Endothelial cell of umbilical vein (primary cell): ENCODE measurements at regions not wholly inside any gene's neighbourhood (a gene's known extent, or its start where the extent isn't known, plus 50 kb on each side); places are given as distances from the start of the nearest gene placed in this dataset.

Experiments used
- BruUV-seq: library from RNA; stranded (reverse); fragments of 400-500 nt; replicated peaks from 2 replicates; lab custom pipeline; 2021; lab: Mats Ljungman, UMichigan
- CTCF ChIA-PET: fragments of 300-600, 350-600 bp; sonication (Branson Sonifier 250); formaldehyde crosslinking; loops from one replicate; lab custom pipeline; 2021; ENCODE audit warnings: antibody characterized with exemption, inconsistent platforms; lab: Charles Lee
- POLR2A ChIA-PET: fragments of 300-600, 350-600 bp; sonication (Branson Sonifier 250); formaldehyde crosslinking; loops from one replicate; lab custom pipeline; 2021; ENCODE audit warnings: antibody characterized with exemption, inconsistent platforms; lab: Charles Lee
- DNase-seq: peaks from one replicate; pipeline ENCODE4 v3.0.0-alpha.2; 2011; ENCODE audit warnings: low read depth, low spot score
- FAIRE-seq: peaks from 2 replicates; lab custom pipeline; 2011; peaks lifted over from hg19 to GRCh38; lab: Jason Lieb, UNC
- H2AFZ ChIP-seq: 2 replicates; pipeline ENCODE4 v1.6.0; 2012; ENCODE audit warnings: low read depth, low read length, control low read depth, inconsistent platforms
- H3K27ac ChIP-seq: 2 replicates; pipeline ENCODE4 v1.5.1; 2011; ENCODE audit warnings: low read depth, mild to moderate bottlenecking, control low read depth, low read length, moderate library complexity; ENCODE audit not compliant: insufficient read depth
- H3K27me3 ChIP-seq, 2 experiments: 2 replicates each; pipeline versions ENCODE4 v1.6.0 to v1.6.1; 2011; ENCODE audit warnings: low read length in 2 of 2, mixed read lengths in 1 of 2; ENCODE audit not compliant: control insufficient read depth in 2 of 2, insufficient read depth in 2 of 2
- H3K36me3 ChIP-seq, 2 experiments: 2 replicates in 1 of 2; 3 replicates in 1 of 2; pipeline ENCODE4 v1.5.1; 2011; ENCODE audit warnings: low read length in 2 of 2, mild to moderate bottlenecking in 1 of 2, moderate library complexity in 1 of 2; ENCODE audit not compliant: control insufficient read depth in 2 of 2, insufficient read depth in 2 of 2; ENCODE audit errors: extremely low read depth in 1 of 2
- H3K4me1 ChIP-seq: 3 replicates; pipeline ENCODE4 v1.5.1; 2011; ENCODE audit warnings: mild to moderate bottlenecking, low read length; ENCODE audit not compliant: control insufficient read depth, insufficient read depth; ENCODE audit errors: extremely low read depth
- H3K4me2 ChIP-seq: 2 replicates; pipeline ENCODE4 v1.6.1; 2011; ENCODE audit warnings: low read length, control low read depth, mixed read lengths; ENCODE audit not compliant: insufficient read depth
- H3K4me3 ChIP-seq, 3 experiments: fragments of 200-600 bp in 1 of 3; sonication (generic), shearing (Covaris generic) in 1 of 3; replicated peaks in 1 of 3; 2 replicates each; pipeline ENCODE4 v1.5.1; 2011 to 2016; ENCODE audit warnings: control low read depth in 3 of 3, low read length in 3 of 3, mild to moderate bottlenecking in 2 of 3, inconsistent platforms in 1 of 3, low read depth in 1 of 3, moderate library complexity in 1 of 3; ENCODE audit not compliant: insufficient read depth in 1 of 3
- H3K79me2 ChIP-seq: 2 replicates; pipeline ENCODE4 v1.6.0; 2012; ENCODE audit warnings: low read length, inconsistent platforms; ENCODE audit not compliant: control insufficient read depth, insufficient read depth
- H3K9ac ChIP-seq: replicated peaks from 2 replicates; pipeline ENCODE3; 2011; ENCODE audit warnings: low read length, control low read depth; ENCODE audit not compliant: insufficient read depth; ENCODE audit errors: extremely low read depth
- H3K9me1 ChIP-seq: replicated peaks from 3 replicates; pipeline ENCODE4 v1.6.0; 2011; ENCODE audit warnings: mild to moderate bottlenecking, low read length; ENCODE audit not compliant: control insufficient read depth, insufficient read depth; ENCODE audit errors: extremely low read depth
- H3K9me3 ChIP-seq: replicated peaks from 2 replicates; pipeline ENCODE4 v1.5.1; 2012; ENCODE audit warnings: low read length, inconsistent platforms; ENCODE audit not compliant: control insufficient read depth, insufficient read depth
- H4K20me1 ChIP-seq: replicated peaks from 2 replicates; pipeline ENCODE3; 2011; ENCODE audit warnings: mild to moderate bottlenecking, low read length; ENCODE audit not compliant: control insufficient read depth, insufficient read depth; ENCODE audit errors: extremely low read depth
- FOS ChIP-seq: IDR thresholded peaks from 2 replicates; pipeline ENCODE4 v1.6.1; 2011; ENCODE audit warnings: mild to moderate bottlenecking, low read length, moderate library complexity, borderline replicate concordance; ENCODE audit not compliant: insufficient read depth
- JUN ChIP-seq: IDR thresholded peaks from 2 replicates; pipeline ENCODE4 v1.6.1; 2011; ENCODE audit warnings: borderline replicate concordance, low read depth; ENCODE audit not compliant: insufficient read length, insufficient read depth
- MYC ChIP-seq: IDR thresholded peaks from one replicate; pipeline ENCODE4 v1.6.1; 2011; ENCODE audit warnings: mild to moderate bottlenecking, low read depth, low read length
- POLR2AphosphoS5 ChIP-seq: IDR thresholded peaks from 2 replicates; pipeline ENCODE4 v1.6.1; 2012; ENCODE audit warnings: low read depth, mild to moderate bottlenecking, control low read depth, low read length, moderate library complexity; ENCODE audit not compliant: insufficient read depth
- dilution Hi-C: fragments of 300-500 bp; cut with MboI; formaldehyde crosslinking; loops from one replicate; pipeline ENCODE4 v1.15.0; 2019; ENCODE audit warnings: low sequenced_read_pairs; ENCODE audit not compliant: extremely low pct_ligation_motif_present
- intact Hi-C: fragments of 100-400 bp; cut with micrococcal nuclease; formaldehyde crosslinking; loops from one replicate; pipeline ENCODE4 v1.10.0; 2022

DNA sequence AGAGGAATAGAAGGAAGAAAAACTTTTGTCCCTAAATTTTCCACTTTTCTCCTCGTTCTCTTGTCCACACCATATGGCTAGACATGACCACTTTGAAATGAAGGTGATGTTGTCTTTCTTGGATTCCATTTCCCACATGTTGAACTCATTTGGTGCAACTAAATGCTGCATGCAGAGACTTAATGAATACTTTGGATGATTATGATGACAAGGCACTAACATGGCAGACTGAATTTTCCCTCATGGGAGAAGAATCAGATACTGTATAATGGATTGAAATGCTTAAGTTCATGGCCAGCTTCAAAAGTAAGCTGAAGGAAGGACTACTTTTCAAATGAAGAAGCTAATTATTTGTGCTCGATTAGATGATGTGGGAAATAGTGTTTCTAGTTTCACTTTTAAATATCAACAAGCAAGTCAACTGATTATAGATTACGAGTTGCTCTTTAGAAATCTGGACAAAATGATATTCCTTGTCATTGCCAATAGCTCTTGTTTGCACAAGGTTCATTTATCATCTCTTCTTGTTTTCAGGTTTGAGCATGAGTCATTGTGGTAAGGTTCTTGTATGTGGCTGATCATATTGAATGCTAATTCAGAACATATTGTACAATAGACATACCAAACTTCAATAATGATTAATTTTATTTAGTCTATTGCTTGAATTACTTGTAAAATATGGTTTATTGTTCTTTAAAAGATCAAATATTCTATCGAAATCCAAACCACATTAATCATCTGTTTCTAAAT, 501.3 kb upstream of the FTMT start:
- TF ChIP-seq FOS (peak; percentile 25), POLR2AphosphoS5 (no peak)
- Histone ChIP-seq H3K27me3 (no peaks in the 10 kb centered on the region), H2AFZ (no peak overlapping the region), H3K9me3 (no peaks in the 10 kb centered on the region), H3K4me3 (no peak overlapping the region), H3K9me1 (no peaks in the 10 kb centered on the region), H4K20me1 (no peaks in the 10 kb centered on the region), H3K9ac (no peak overlapping the region), H3K79me2 (no peaks in the 10 kb centered on the region), H3K27ac (no peak overlapping the region), H3K36me3 (no peaks in the 10 kb centered on the region), H3K4me2 (no peak overlapping the region), H3K4me1 (no peaks in the 10 kb centered on the region)
- dilution Hi-C loops: no loop called here
- intact Hi-C loops: loop anchor here (5.0 kb wide), 1 partner anchor 48 kb away; no protein-coding TSS in a partner anchor
- FAIRE-seq (peak; percentile 12), DNase-seq (no peak)
- ChIA-PET POLR2A (no interaction called here), CTCF (interaction anchor here (1.0 to 1.7 kb wide), 3 partner anchors 12 to 17 kb away, joined by 4 to 5 read pairs (median 4); no protein-coding TSS in a partner anchor)
- no TSS peak for BruUV-seq

DNA sequence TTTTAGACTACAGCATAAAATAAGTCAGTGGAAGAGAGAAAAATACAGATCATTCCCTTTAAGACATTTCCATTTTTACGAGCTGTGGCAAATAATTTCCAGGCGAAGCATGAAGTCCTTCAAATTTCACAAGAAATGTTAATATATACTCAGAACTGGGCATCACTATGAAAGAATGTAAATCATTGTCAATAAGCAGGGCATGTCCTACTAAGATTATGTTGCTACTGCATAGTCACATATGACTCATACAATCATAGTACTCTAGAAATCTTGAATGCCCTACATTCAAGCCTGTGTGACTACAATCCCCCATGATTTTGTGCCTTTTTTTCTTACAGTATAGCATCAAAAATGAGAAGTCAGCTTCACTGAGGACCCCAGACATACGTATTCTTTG, 485.2 kb upstream of the FTMT start:
- no peaks in the 10 kb centered on the region for H3K79me2 ChIP-seq
- no peak overlapping the region for H3K4me3 ChIP-seq
- H3K4me2 ChIP-seq: no peak overlapping the region
- FAIRE-seq (no peak), DNase-seq (no peak)
- no peaks in the 10 kb centered on the region for H3K4me1 ChIP-seq
- ChIA-PET POLR2A (no interaction called here), CTCF (interaction anchor here (1.0 to 1.4 kb wide), 2 partner anchors 11 to 16 kb away, joined by 3 to 4 read pairs; no protein-coding TSS in a partner anchor)
- no peaks in the 10 kb centered on the region for H3K36me3 ChIP-seq
- H4K20me1 ChIP-seq: no peaks in the 10 kb centered on the region
- TF ChIP-seq MYC (no peak), FOS (peak; percentile 66), JUN (peak; percentile 14)
- no peaks in the 10 kb centered on the region for H3K9me3 ChIP-seq
- no peaks in the 10 kb centered on the region for H3K27me3 ChIP-seq
- H2AFZ ChIP-seq: no peak overlapping the region
- no peaks in the 10 kb centered on the region for H3K9me1 ChIP-seq
- dilution Hi-C loops: no loop called here
- intact Hi-C loops: no loop called here
- BruUV-seq: no TSS peak
- H3K9ac ChIP-seq: no peak overlapping the region
- H3K27ac ChIP-seq: no peak overlapping the region
